Muscle layer of colon (tissue), 2 donors: ENCODE measurements at regions not wholly inside any gene's neighbourhood (a gene's known extent, or its start where the extent isn't known, plus 50 kb on each side); places are given as distances from the start of the nearest gene placed in this dataset.

ENCODE experiments used
- H3K27ac ChIP-seq: one replicate; pipeline ENCODE4 v1.7.0; 2013; ENCODE audit warnings: low read depth, mild to moderate bottlenecking, low read length, moderate library complexity
- H3K27me3 ChIP-seq, 2 donors: one replicate each; pipeline ENCODE4 v1.7.0; 2013; ENCODE audit warnings: low read length in 2 of 2, mild to moderate bottlenecking in 2 of 2; ENCODE audit not compliant: insufficient read depth in 2 of 2, control insufficient read depth in 1 of 2
- H3K36me3 ChIP-seq: one replicate; pipeline ENCODE4 v1.7.0; 2013; ENCODE audit warnings: mild to moderate bottlenecking, low read length; ENCODE audit not compliant: insufficient read depth
- H3K4me1 ChIP-seq: one replicate; pipeline ENCODE4 v1.7.0; 2013; ENCODE audit warnings: mild to moderate bottlenecking, low read length; ENCODE audit not compliant: insufficient read depth
- H3K4me3 ChIP-seq, 2 donors: one replicate each; pipeline ENCODE4 v1.7.0; 2013; ENCODE audit warnings: low read length in 2 of 2, low read depth in 1 of 2, mild to moderate bottlenecking in 1 of 2, moderate library complexity in 1 of 2
- H3K9ac ChIP-seq: one replicate; pipeline ENCODE4 v1.7.0; 2013; ENCODE audit warnings: low read length
- H3K9me3 ChIP-seq: one replicate; pipeline ENCODE4 v1.7.0; 2013; ENCODE audit warnings: mild to moderate bottlenecking, low read length
- donor health status: abdominal sarcoma.
- donor health status: Adenocarcinoma of cecum.

DNA sequence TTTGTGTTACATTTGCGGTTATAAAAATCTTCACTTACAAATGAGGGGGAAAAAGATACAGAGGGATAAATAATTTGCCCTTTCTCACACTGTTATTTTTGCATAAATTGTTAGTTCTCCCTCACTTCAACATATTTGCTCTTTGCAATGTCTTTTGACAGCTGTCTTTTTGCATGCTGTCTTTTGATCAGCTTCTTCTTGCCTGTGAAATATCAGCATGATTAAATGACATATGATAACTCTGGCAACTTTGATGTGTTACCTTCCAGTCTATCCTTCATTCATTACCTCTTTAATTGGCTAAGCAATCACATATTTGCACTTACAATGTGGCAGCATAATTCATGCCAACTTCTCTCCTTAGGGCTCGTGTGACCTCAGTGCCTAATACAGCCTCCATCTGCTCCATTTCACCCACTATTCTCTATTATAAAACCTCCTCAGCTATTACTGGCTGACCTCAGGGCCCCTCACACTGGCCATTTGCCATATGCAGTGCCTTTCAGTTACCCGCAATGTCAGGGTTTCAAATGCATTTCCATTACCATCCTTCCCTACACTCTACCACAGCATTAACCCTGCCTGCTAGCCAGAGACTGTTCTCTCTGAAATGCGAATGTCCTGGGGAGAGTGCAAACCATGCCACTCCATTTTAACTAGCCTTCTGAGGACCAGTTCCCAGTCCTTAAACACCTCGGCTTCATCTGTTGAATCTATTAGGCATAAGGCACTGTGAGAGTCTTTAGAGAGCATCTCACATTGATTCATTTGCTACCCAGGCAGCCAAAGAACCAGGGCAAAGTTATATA lies 1056.6 kb upstream of the CHAC2 start:
- Histone ChIP-seq H3K9me3 (no peaks in the 10 kb centered on the region), H3K27ac (no peak overlapping the region), H3K4me3 (no peak overlapping the region), H3K36me3 (no peaks in the 10 kb centered on the region), H3K9ac (no peak overlapping the region), H3K27me3 (no peaks in the 10 kb centered on the region), H3K4me1 (no peaks in the 10 kb centered on the region)

- Histone ChIP-seq H3K4me3 (no peak overlapping the region), H3K27me3 (no peaks in the 10 kb centered on the region), H3K4me1 (no peaks in the 10 kb centered on the region), H3K9me3 (no peaks in the 10 kb centered on the region), H3K36me3 (no peaks in the 10 kb centered on the region), H3K9ac (no peak overlapping the region), H3K27ac (no peak overlapping the region)
Measured at GRCh38 chr2:52704251-52704650, 1063.4 kb upstream of the CHAC2 start.

DNA sequence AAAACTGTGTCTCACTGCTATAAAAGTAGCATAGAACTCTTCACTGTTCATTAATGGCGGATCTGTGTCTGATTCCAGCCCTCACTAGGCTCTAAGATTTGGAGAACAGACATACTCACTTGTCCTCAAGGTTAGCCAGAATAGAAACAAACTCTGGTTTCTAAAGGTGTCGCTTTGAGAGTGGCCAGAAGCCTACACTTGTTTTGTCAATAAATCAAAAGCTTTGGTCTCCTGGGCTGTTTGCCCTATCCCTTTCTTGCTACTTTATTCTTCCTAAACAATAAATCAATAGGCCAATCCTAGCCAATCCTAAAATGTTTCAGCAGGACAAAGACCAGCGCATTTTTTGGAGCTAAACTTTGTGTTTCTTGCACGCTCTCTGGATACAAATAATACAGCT lies 1064.6 kb upstream of the CHAC2 start:
- no peak overlapping the region for H3K9ac ChIP-seq
- no peaks in the 10 kb centered on the region for H3K4me1 ChIP-seq
- H3K9me3 ChIP-seq: no peaks in the 10 kb centered on the region
- H3K36me3 ChIP-seq: no peaks in the 10 kb centered on the region
- no peak overlapping the region for H3K27ac ChIP-seq
- H3K27me3 ChIP-seq: no peaks in the 10 kb centered on the region
- H3K4me3 ChIP-seq: no peak overlapping the region

- no peaks in the 10 kb centered on the region for H3K27me3 ChIP-seq
- no peak overlapping the region for H3K27ac ChIP-seq
- no peaks in the 10 kb centered on the region for H3K4me1 ChIP-seq
- no peak overlapping the region for H3K9ac ChIP-seq
- no peaks in the 10 kb centered on the region for H3K9me3 ChIP-seq
- no peaks in the 10 kb centered on the region for H3K36me3 ChIP-seq
- H3K4me3 ChIP-seq: no peak overlapping the region
Measured at GRCh38 chr2:52698408-52698807, 1069.2 kb upstream of the CHAC2 start.

- Histone ChIP-seq H3K9ac (no peak overlapping the region), H3K9me3 (no peaks in the 10 kb centered on the region)
Measured at GRCh38 chr2:52697690-52698089, 1069.9 kb upstream of the CHAC2 start.

DNA sequence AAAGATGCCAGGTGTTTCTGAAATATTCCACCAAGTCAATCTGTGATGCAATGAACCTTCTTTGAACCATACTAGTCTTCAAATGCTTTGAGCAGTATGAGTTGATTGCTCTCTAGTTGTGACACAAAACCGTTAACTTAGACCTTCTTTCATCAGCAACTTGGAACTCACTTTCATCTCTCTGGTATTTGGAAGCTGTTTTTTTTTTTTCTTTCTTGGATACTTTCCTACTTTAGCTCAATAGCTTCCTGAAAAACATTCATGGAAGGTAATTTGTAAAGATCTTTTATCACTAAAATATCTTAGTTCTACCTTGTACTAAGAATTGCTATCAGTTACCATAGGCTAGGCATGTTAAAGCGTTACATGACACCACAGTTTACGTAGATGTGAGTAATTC lies 1071.9 kb upstream of the CHAC2 start:
- H3K4me1 ChIP-seq: no peaks in the 10 kb centered on the region

More at GRCh38 chr2:52697690-52698089, 1069.9 kb upstream of the CHAC2 start:
- Histone ChIP-seq H3K27ac (no peak overlapping the region), H3K4me3 (no peak overlapping the region), H3K36me3 (no peaks in the 10 kb centered on the region), H3K27me3 (no peaks in the 10 kb centered on the region), H3K4me1 (no peaks in the 10 kb centered on the region)

DNA sequence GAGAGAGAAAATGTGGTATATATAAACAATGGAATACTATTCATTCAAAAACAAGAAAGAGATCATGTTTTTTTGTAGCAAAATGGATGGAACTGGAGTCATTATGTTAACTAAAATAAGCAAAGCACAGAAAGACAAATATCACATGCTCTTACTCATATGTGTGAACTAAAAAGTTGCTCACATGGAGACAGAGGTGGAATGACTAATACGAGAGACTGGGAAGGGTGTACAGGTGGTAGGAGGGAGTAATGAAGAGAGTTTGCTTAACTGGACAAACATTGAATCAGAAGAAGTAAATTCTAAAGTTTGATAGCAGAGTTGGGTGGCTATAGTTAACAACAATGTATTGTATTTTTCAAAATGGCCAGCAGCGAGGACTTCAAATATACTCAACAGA lies 1080.7 kb upstream of the CHAC2 start:
- H3K9me3 ChIP-seq: no peaks in the 10 kb centered on the region
- no peak overlapping the region for H3K9ac ChIP-seq
- no peaks in the 10 kb centered on the region for H3K4me1 ChIP-seq
- H3K27ac ChIP-seq: no peak overlapping the region
- no peaks in the 10 kb centered on the region for H3K36me3 ChIP-seq
- no peak overlapping the region for H3K4me3 ChIP-seq
- H3K27me3 ChIP-seq: no peaks in the 10 kb centered on the region

More for the DNA sequence above, 1071.9 kb upstream of the CHAC2 start:
- Histone ChIP-seq H3K36me3 (no peaks in the 10 kb centered on the region), H3K27ac (no peak overlapping the region), H3K9me3 (no peaks in the 10 kb centered on the region), H3K4me3 (no peak overlapping the region), H3K9ac (no peak overlapping the region), H3K27me3 (no peaks in the 10 kb centered on the region)

DNA sequence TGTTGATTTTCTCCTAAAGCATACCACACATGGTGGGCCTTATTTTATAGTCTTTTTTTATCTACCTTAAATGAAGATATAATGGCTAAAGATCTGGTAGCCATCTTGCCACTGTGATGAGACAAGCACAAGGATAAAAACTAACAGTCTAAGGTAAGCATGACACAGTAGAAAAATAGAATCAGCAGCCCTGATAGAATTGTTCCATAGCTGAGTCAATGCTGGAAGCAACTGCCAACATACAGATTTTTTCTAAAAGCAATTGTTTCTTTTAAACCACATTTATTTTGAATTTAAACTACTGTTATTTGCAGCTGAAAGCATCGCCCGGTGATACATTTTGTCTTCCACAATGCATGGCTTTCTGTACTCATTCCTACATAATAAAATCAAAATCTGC lies 1091.5 kb upstream of the CHAC2 start:
- H3K9me3 ChIP-seq: no peaks in the 10 kb centered on the region
- H3K27me3 ChIP-seq: no peaks in the 10 kb centered on the region
- no peak overlapping the region for H3K9ac ChIP-seq
- no peaks in the 10 kb centered on the region for H3K4me1 ChIP-seq
- H3K27ac ChIP-seq: no peak overlapping the region
- H3K4me3 ChIP-seq: no peak overlapping the region
- no peaks in the 10 kb centered on the region for H3K36me3 ChIP-seq

DNA sequence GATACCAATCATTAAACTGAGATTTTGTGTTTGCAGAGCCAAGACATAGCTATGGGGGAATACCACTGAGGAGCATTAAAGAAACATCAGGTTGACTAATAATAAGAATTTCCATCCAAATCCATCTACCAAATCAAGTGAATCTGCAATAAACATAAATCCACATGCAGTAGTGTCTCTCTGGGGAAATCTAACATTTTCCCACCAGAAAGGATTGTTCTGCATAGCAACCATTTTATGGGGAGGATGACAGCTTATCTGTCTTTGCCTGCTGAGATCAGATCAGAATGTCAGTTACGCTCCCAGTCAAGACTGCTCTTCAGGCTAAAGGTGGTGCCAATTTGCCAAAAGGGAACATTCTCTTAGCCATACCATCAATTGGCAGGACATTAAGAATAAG lies 1098.9 kb upstream of the CHAC2 start:
- Histone ChIP-seq H3K9me3 (no peaks in the 10 kb centered on the region), H3K4me3 (no peak overlapping the region), H3K27me3 (no peaks in the 10 kb centered on the region), H3K36me3 (no peaks in the 10 kb centered on the region), H3K9ac (no peak overlapping the region), H3K27ac (no peak overlapping the region), H3K4me1 (no peaks in the 10 kb centered on the region)

DNA sequence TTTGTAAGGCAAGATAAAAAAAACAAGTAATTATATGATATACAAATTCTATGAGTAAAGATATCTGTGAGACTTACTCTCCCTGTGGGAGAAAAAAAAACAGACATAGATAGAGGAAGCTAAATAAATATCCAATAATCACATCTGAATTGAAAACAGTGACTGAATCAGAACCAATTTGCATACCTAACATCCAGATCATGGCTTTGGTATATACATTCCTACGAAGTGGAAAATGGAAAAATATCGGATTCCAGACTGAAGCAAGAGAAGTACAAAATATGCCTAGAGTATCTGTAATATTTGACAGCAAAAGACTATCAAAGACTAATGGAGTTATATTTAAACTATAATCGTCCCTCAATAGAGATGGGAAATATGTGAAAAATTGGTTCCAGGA lies 1108.1 kb upstream of the CHAC2 start:
- no peaks in the 10 kb centered on the region for H3K36me3 ChIP-seq
- H3K4me3 ChIP-seq: no peak overlapping the region
- no peaks in the 10 kb centered on the region for H3K4me1 ChIP-seq
- no peaks in the 10 kb centered on the region for H3K27me3 ChIP-seq
- H3K9ac ChIP-seq: no peak overlapping the region
- H3K27ac ChIP-seq: no peak overlapping the region
- H3K9me3 ChIP-seq: no peaks in the 10 kb centered on the region

DNA sequence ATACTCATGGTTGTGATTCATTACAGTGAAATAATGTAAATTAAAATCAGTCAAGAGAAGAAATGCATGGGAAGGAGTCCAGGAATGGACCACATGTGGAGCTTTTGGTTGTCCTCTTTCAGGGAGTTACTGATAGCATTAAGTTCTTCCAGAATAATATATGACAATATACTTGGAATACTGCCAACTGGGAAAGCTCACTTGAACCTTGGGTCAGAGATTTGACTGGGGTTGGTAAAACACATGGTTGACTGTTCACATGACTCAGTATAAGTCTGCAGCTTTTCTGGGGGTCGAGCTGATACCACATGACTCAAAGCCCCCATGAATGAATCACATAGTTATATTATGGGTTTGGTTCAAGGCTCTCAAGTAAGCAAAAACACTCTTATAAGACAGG lies 1109.0 kb upstream of the CHAC2 start:
- H3K9ac ChIP-seq: no peak overlapping the region
- no peaks in the 10 kb centered on the region for H3K4me1 ChIP-seq
- no peak overlapping the region for H3K4me3 ChIP-seq

DNA sequence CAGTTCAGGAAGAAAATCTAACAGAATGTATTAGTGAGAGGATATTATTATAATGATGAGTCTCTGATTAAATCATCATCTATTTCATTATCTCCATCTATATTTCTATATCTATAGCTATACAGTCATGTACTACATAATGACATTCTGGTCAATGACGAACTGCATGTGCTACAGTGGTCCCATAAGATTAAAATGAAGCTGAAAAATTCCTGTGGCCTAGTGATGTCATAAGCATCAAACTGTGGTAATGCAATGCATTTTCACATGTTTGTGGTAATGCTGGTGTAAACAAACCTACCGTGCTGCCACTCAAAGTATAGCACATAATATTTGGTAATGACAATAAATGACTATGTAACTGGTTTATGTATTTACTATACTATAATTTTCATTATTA lies 1127.9 kb upstream of the CHAC2 start:
- no peak overlapping the region for H3K27ac ChIP-seq
- no peaks in the 10 kb centered on the region for H3K9me3 ChIP-seq
- H3K4me3 ChIP-seq: no peak overlapping the region
- H3K4me1 ChIP-seq: no peaks in the 10 kb centered on the region
- H3K27me3 ChIP-seq: no peaks in the 10 kb centered on the region
- H3K36me3 ChIP-seq: no peaks in the 10 kb centered on the region
- no peak overlapping the region for H3K9ac ChIP-seq

More for the DNA sequence above, 1109.0 kb upstream of the CHAC2 start:
- Histone ChIP-seq H3K27me3 (no peaks in the 10 kb centered on the region), H3K27ac (no peak overlapping the region), H3K9me3 (no peaks in the 10 kb centered on the region), H3K36me3 (no peaks in the 10 kb centered on the region)
